BJ (cell line): ENCODE measurements at regions not wholly inside any gene's neighbourhood (a gene's known extent, or its start where the extent isn't known, plus 50 kb on each side); places are given as distances from the start of the nearest gene placed in this dataset.

Experiments
- CTCF ChIA-PET: fragments of 350-600 bp; formaldehyde crosslinking; extraction: SDS; loops from one replicate; lab custom pipeline; 2021; ENCODE audit warnings: antibody characterized with exemption, inconsistent platforms; lab: Yijun Ruan, JAX
- POLR2A ChIA-PET: fragments of 300-600 bp; sonication (Branson Sonifier 250); formaldehyde crosslinking; extraction: SDS; loops from one replicate; lab custom pipeline; 2021; ENCODE audit warnings: antibody characterized with exemption; lab: Charles Lee
- DNase-seq: peaks from one replicate; pipeline ENCODE4 v3.0.0-alpha.2; 2011; ENCODE audit warnings: low read depth
- H3K27me3 ChIP-seq: 2 replicates; pipeline ENCODE4 v1.6.0; 2011; ENCODE audit warnings: low read length; ENCODE audit not compliant: control insufficient read depth, insufficient read depth
- H3K36me3 ChIP-seq: 2 replicates; pipeline ENCODE4 v1.5.1; 2011; ENCODE audit warnings: low read length; ENCODE audit not compliant: control insufficient read depth, insufficient read depth
- H3K4me3 ChIP-seq: 2 replicates; pipeline ENCODE4 v1.5.1; 2011; ENCODE audit warnings: low read depth, mild to moderate bottlenecking, control low read depth, low read length
- CTCF ChIP-seq: IDR thresholded peaks from 2 replicates; pipeline ENCODE4 v1.5.1; 2011; ENCODE audit warnings: low read depth, mild to moderate bottlenecking, control low read depth, inconsistent platforms, low read length, moderate library complexity; ENCODE audit not compliant: insufficient read depth

- no peak for DNase-seq
- no peak overlapping the region for H3K4me3 ChIP-seq
- no peaks in the 10 kb centered on the region for H3K27me3 ChIP-seq
- H3K36me3 ChIP-seq, result no peaks in the 10 kb centered on the region
- no peak for TF ChIP-seq CTCF
- ChIA-PET CTCF (no interaction called here), POLR2A (no interaction called here)
Observed at GRCh38 chr12:23342407-23342806, 607.1 kb downstream of the SOX5 start.

- CTCF ChIA-PET, result no interaction called here
- POLR2A ChIA-PET, result no interaction called here
- no peak for DNase-seq
- Histone ChIP-seq H3K36me3 (no peaks in the 10 kb centered on the region), H3K27me3 (no peaks in the 10 kb centered on the region), H3K4me3 (no peak overlapping the region)
- no peak for TF ChIP-seq CTCF
Observed at GRCh38 chr12:23349564-23349963, 599.9 kb downstream of the SOX5 start.

- Histone ChIP-seq H3K36me3 (no peaks in the 10 kb centered on the region), H3K27me3 (no peaks in the 10 kb centered on the region), H3K4me3 (no peak overlapping the region)
- ChIA-PET CTCF (no interaction called here), POLR2A (no interaction called here)
- DNase-seq, result no peak
- TF ChIP-seq CTCF, result no peak
Observed at GRCh38 chr12:23350808-23351207, 598.7 kb downstream of the SOX5 start.

- Histone ChIP-seq H3K27me3 (no peaks in the 10 kb centered on the region), H3K4me3 (no peak overlapping the region), H3K36me3 (no peaks in the 10 kb centered on the region)
- TF ChIP-seq CTCF, result no peak
- POLR2A ChIA-PET, result no interaction called here
- DNase-seq, result no peak
- CTCF ChIA-PET, result no interaction called here
Observed at GRCh38 chr12:23352670-23353069, 596.8 kb downstream of the SOX5 start.

- TF ChIP-seq CTCF, result no peak
- no peak for DNase-seq
- no peak overlapping the region for H3K4me3 ChIP-seq
- ChIA-PET CTCF (no interaction called here), POLR2A (no interaction called here)
- H3K36me3 ChIP-seq, result no peaks in the 10 kb centered on the region
- no peaks in the 10 kb centered on the region for H3K27me3 ChIP-seq
Observed at GRCh38 chr12:23354800-23355199, 594.7 kb downstream of the SOX5 start.
